HG02571 (cell line): ENCODE measurements at regions not wholly inside any gene's neighbourhood (a gene's known extent, or its start where the extent isn't known, plus 50 kb on each side); places are given as distances from the start of the nearest gene placed in this dataset.
"Not testable (repeated sequence)": the region's sequence is repeated elsewhere in the genome, so short reads cannot be mapped to it uniquely, and the experiment has no call there.

Experiments
- ATAC-seq: cut with Tn5 transposase; IDR thresholded peaks from one replicate; pipeline ENCODE4 v1.9.1; 2021; ENCODE audit warnings: mild to moderate bottlenecking, moderate library complexity; ENCODE audit not compliant: unreplicated experiment

GRCh38 chr2:59770651-59771050 lies 782.8 kb downstream of the BCL11A start:
- no peak for ATAC-seq

DNA sequence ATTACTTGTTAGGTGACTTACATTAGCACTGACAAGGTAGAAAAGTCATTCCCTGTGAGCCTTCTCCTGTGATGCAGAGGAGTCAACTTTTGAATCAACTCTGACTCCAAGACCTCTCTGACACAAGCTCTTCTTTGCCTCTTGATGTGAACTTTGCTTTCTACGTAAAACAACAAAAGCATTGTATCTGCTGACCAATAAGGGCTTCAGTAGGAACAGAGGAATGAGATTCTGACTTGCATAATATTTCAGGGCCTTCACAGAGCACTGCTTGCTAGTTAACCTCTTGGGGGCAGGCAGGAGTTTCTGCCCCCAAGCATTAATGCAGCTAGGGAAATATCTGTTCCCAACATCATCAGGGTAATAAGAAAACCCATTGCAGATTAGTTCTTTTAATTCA lies 791.5 kb downstream of the BCL11A start:
- ATAC-seq, result no peak

DNA sequence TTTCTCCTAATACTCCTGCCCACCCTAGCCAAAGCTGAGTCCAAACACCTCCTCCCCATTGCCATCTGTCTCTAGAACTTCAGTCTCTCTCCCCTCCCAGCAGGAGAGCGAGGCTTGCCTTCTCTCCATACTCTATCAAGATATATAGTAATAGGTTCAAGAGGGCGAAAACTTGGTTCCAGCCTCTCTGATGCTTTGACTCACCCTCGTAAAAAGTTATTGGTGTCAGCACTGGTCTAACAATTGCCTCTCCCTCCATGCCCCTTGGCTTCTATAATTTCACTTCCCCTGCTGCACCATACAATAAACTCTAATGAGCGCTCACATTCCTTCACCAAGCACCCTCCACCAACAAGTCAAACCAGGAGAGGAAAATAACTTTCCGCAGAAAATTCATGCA lies 797.3 kb downstream of the BCL11A start:
- ATAC-seq, result no peak

GRCh38 chr2:59754011-59754735 lies 799.3 kb downstream of the BCL11A start:
- ATAC-seq, result no peak

GRCh38 chr2:59752512-59752911 lies 800.9 kb downstream of the BCL11A start:
- no peak for ATAC-seq

DNA sequence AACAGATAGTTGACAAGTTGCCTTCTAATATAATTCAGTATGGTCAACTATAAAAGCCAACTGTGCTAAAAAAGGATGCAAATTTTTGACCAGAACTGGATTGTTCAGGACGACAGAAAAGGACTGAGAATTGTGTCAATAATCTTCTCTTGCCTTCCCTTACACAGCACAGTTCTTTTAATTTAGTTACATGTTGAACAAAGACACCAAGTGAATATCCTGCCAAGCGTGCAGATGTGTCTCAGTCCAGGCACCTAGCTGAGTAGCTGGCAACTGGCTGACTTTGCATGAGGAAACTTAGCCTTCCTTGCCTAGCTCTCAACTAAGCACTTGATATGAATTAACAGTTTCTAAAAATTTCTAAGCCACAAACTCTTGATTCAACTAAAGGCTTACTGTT lies 801.4 kb downstream of the BCL11A start:
- no peak for ATAC-seq

DNA sequence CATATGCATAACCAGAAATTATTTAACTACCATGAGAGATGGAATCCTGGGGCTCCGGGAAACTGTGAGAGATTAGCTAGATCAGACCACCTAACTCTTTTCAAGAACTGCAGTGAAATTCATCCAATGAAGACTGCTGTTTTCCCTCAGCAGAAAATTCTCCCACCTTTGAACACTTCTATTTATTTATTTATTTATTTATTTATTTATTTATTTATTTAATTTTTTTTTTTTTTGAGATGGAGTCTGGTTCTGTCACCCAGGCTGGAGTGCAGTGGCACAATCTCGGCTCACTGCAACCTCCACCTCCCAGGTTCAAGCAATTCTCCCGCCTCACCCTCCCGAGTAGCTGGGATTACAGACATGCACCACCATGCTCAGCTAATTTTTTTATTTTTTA lies 802.2 kb downstream of the BCL11A start:
- not testable (repeated sequence) for ATAC-seq

GRCh38 chr2:59746291-59746690 lies 807.2 kb downstream of the BCL11A start:
- no peak for ATAC-seq

- no peak for ATAC-seq
These were observed 808.4 kb downstream of the BCL11A start for GRCh38 chr2:59745085-59745484.

- ATAC-seq, result no peak
These were observed 809.0 kb downstream of the BCL11A start for GRCh38 chr2:59744436-59744835.

DNA sequence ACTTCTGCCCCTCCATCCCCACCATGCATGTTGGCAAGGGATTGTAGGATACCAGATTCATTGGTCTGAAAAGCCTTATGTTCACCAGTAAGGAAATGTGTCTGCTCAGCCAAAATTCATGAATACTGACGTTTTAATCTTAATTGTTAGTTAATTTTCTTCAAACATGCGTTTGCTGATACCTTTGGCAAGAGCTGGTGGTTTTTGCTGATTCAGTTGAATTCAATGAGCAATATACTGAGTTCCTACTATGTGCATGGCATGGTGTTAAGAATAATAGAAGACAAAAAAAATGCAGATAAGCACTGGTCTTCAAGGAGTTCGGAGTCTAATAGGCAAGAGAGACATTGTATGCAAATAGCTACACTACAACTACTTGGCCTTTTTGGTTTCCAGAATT lies 811.6 kb downstream of the BCL11A start:
- no peak for ATAC-seq

DNA sequence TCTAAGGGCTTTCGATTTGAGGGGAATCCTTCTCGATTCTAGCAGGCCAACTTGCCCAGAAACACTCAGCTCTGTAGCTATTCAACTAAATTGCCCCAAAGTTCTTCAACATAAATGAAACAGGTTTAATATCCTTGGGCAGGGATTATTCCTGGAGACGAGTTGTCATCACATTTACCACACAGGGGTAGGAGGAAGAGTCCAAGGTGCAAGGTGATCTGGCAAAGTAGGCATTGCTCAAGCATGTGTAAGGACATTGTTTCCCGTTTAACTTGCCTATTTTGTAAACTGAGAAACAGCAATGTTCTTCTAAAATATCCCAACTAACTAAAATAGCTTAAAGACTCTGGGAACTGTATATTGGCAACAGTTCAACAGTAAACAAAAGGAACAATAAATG lies 814.3 kb downstream of the BCL11A start:
- ATAC-seq, result no peak

GRCh38 chr2:59737299-59737698 lies 816.2 kb downstream of the BCL11A start:
- ATAC-seq, result no peak

GRCh38 chr2:59734743-59735142 lies 818.7 kb downstream of the BCL11A start:
- no peak for ATAC-seq

GRCh38 chr2:59733970-59734369 lies 819.5 kb downstream of the BCL11A start:
- ATAC-seq, result no peak

DNA sequence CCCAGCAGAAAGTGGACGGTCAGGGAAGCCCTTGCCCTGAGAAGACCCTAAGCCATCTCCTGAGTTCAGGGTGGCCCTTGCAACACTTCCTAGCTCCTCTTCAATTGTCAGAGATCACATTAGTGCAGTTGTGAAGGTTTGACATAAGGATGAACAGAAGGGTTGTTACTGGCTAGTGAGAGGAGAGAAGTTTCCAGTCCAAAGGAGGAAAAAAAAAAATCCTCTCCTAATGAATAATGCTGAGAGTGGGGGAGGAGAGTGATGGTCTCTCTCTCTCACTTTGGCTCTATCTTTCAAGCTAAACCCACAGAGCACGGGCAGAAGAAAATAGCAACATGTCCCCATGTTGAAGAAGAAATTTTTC lies 819.9 kb downstream of the BCL11A start:
- ATAC-seq, result no peak

DNA sequence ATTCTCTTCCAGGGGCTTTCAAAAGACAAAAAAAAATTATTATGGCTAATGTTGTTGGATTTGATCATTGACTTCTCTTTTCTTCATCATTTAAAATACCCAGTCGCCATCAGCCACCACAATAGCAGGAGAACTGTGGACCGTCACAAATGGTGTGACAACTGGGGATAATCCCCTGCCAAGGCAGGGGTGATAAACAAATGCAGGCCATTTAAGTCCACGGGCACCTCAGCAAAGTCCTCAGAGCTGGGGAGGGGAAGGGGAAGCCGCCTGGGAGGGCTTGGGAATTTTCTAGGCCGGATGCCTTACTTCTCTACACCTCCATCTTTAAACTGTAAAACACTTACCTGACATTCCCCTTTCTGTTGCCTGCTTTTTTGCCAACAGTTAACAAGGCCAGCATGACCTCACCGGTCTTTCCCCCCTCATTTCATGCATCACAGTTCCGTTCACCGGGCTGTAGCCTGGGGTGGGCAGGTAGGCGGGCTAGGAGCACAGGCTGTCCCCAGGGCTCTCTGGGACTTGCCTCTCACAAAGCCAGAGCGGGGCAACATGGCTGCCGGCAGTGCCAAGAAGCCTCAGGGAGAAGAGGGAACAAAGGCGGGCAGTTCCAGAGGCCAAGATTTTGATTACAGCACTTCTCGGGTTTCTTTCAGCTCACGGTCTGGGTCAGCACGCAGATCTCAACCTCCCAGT lies 820.4 kb downstream of the BCL11A start:
- ATAC-seq, result no peak

DNA sequence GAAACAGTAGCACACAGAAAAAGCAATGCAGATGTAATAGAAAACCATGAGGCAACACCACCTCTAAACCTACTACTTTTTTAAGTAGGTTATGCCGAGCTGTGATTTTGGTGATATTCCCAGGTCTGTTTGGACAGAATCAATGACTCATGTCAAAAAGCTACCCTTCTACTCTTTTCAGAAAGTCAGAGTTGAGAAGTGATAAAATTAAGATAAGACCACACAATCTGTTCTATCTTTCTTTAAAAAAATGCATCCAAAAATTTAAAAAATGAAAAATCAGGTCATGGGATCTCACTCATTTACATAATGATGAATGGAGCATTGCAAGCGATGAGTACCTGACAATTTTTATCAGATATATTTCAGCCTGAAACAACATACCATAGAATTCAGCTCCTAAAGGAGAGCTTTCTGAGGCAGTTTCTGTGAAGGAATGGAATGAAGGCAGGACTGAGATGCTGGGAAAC lies 826.3 kb downstream of the BCL11A start:
- ATAC-seq, result no peak

- no peak for ATAC-seq
These were observed 827.0 kb downstream of the BCL11A start for GRCh38 chr2:59726228-59727120.

GRCh38 chr2:59724746-59725145 lies 828.7 kb downstream of the BCL11A start:
- no peak for ATAC-seq

GRCh38 chr2:59720296-59720866 lies 833.1 kb downstream of the BCL11A start:
- ATAC-seq, result no peak
